ENCODE measurements at regions not wholly inside any gene's neighbourhood (a gene's known extent, or its start where the extent isn't known, plus 50 kb on each side); places are given as distances from the start of the nearest gene placed in this dataset.

GRCh38 chr12:90683871-90684270, 271.1 kb downstream of the CCER1 start:
- H3K4me2 ChIP-seq (ENCODE audit: extremely low read depth, insufficient read depth, low read length), result no peak overlapping the region
- no peak overlapping the region for H3K4me3 ChIP-seq (replicated peaks in 1 of 4; ENCODE audit: control extremely low read depth in 1 of 4, insufficient read depth in 1 of 4, low read depth in 3 of 4, low read length in 4 of 4)
- H4K20me1 ChIP-seq (ENCODE audit: control insufficient read depth, extremely low read depth, insufficient read depth, low read length), result no peaks in the 10 kb centered on the region
- no peaks in the 10 kb centered on the region for H3K79me2 ChIP-seq (ENCODE audit: control insufficient read depth, insufficient read depth, low read length)
- H3K9me3 ChIP-seq (ENCODE audit: control insufficient read depth, insufficient read depth, low read depth, low read length), result no peaks in the 10 kb centered on the region
- no peak overlapping the region for H2AFZ ChIP-seq (ENCODE audit: low read length)
- no peaks in the 10 kb centered on the region for H3K36me3 ChIP-seq (ENCODE audit: control insufficient read depth, insufficient read depth, low read length)
- TF ChIP-seq EZH2 (IDR thresholded peaks at IDR 0.05; ENCODE audit: low read length, missing control alignments) (no peak), CTCF (conservative IDR thresholded peaks at IDR 0.05 in 1 of 2, IDR thresholded peaks at IDR 0.05 in 1 of 2; ENCODE audit: low read depth in 1 of 2, low read length in 2 of 2) (no peak)
- H3K27me3 ChIP-seq (ENCODE audit: control insufficient read depth, insufficient read depth, low read length), result no peaks in the 10 kb centered on the region
- no peak overlapping the region for H3K9ac ChIP-seq (ENCODE audit: insufficient read depth, low read length)
- H3K4me1 ChIP-seq (ENCODE audit: control insufficient read depth, extremely low read depth, insufficient read depth, low read length), result no peaks in the 10 kb centered on the region
- peak in 1 of 2 donors; percentile 58 for DNase-seq (ENCODE audit: low read depth in 2 of 2)
- H3K27ac ChIP-seq (ENCODE audit: insufficient read depth, low read length), result no peak overlapping the region

GRCh38 chr12:90682398-90682797, 272.6 kb downstream of the CCER1 start:
- Histone ChIP-seq H3K4me1 (ENCODE audit: control insufficient read depth, extremely low read depth, insufficient read depth, low read length) (no peaks in the 10 kb centered on the region), H3K79me2 (ENCODE audit: control insufficient read depth, insufficient read depth, low read length) (no peaks in the 10 kb centered on the region), H3K9me3 (ENCODE audit: control insufficient read depth, insufficient read depth, low read depth, low read length) (no peaks in the 10 kb centered on the region), H4K20me1 (ENCODE audit: control insufficient read depth, extremely low read depth, insufficient read depth, low read length) (no peaks in the 10 kb centered on the region), H3K36me3 (ENCODE audit: control insufficient read depth, insufficient read depth, low read length) (no peaks in the 10 kb centered on the region), H3K4me2 (ENCODE audit: extremely low read depth, insufficient read depth, low read length) (no peak overlapping the region), H3K27ac (ENCODE audit: insufficient read depth, low read length) (no peak overlapping the region), H3K9ac (ENCODE audit: insufficient read depth, low read length) (no peak overlapping the region), H3K27me3 (ENCODE audit: control insufficient read depth, insufficient read depth, low read length) (no peaks in the 10 kb centered on the region), H3K4me3 (replicated peaks in 1 of 4; ENCODE audit: control extremely low read depth in 1 of 4, insufficient read depth in 1 of 4, low read depth in 3 of 4, low read length in 4 of 4) (no peak overlapping the region), H2AFZ (ENCODE audit: low read length) (no peak overlapping the region)
- TF ChIP-seq CTCF (conservative IDR thresholded peaks at IDR 0.05 in 1 of 2, IDR thresholded peaks at IDR 0.05 in 1 of 2; ENCODE audit: low read depth in 1 of 2, low read length in 2 of 2), result no peak
- no peak for TF ChIP-seq EZH2 (IDR thresholded peaks at IDR 0.05; ENCODE audit: low read length, missing control alignments)
- peak; percentile 87 to 92 for DNase-seq (ENCODE audit: low read depth in 2 of 2)

- Histone ChIP-seq H3K27me3 (ENCODE audit: control insufficient read depth, insufficient read depth, low read length) (no peaks in the 10 kb centered on the region), H3K27ac (ENCODE audit: insufficient read depth, low read length) (no peak overlapping the region), H3K36me3 (ENCODE audit: control insufficient read depth, insufficient read depth, low read length) (no peaks in the 10 kb centered on the region), H3K79me2 (ENCODE audit: control insufficient read depth, insufficient read depth, low read length) (no peaks in the 10 kb centered on the region), H3K4me3 (replicated peaks in 1 of 4; ENCODE audit: control extremely low read depth in 1 of 4, insufficient read depth in 1 of 4, low read depth in 3 of 4, low read length in 4 of 4) (no peak overlapping the region), H3K9ac (ENCODE audit: insufficient read depth, low read length) (no peak overlapping the region), H2AFZ (ENCODE audit: low read length) (no peak overlapping the region), H3K9me3 (ENCODE audit: control insufficient read depth, insufficient read depth, low read depth, low read length) (no peaks in the 10 kb centered on the region), H3K4me2 (ENCODE audit: extremely low read depth, insufficient read depth, low read length) (no peak overlapping the region), H4K20me1 (ENCODE audit: control insufficient read depth, extremely low read depth, insufficient read depth, low read length) (no peaks in the 10 kb centered on the region), H3K4me1 (ENCODE audit: control insufficient read depth, extremely low read depth, insufficient read depth, low read length) (no peaks in the 10 kb centered on the region)
- TF ChIP-seq CTCF (conservative IDR thresholded peaks at IDR 0.05 in 1 of 2, IDR thresholded peaks at IDR 0.05 in 1 of 2; ENCODE audit: low read depth in 1 of 2, low read length in 2 of 2), result no peak
- DNase-seq (ENCODE audit: low read depth in 2 of 2), result no peak
Measured at GRCh38 chr12:90679674-90680073, 275.3 kb downstream of the CCER1 start.
